Prostate gland (tissue), 2 donors: ENCODE measurements at regions not wholly inside any gene's neighbourhood (a gene's known extent, or its start where the extent isn't known, plus 50 kb on each side); places are given as distances from the start of the nearest gene placed in this dataset.

Experiments used
- CTCF ChIP-seq, 4 experiments: fragments of 200-600 bp in 2 of 4; fragments of 450-650 bp in 2 of 4; sonication (generic) in 2 of 4; IDR thresholded peaks; 1 replicate in 3 of 4; 2 replicates in 1 of 4; pipeline ENCODE4 v1.5.1; 2016 to 2019; ENCODE audit warnings: antibody characterized with exemption in 4 of 4, mild to moderate bottlenecking in 2 of 4, moderate library complexity in 2 of 4
- POLR2A ChIP-seq: fragments of 450-650 bp; IDR thresholded peaks from one replicate; pipeline ENCODE4 v1.6.1; 2016; ENCODE audit warnings: antibody characterized with exemption, mild to moderate bottlenecking

DNA sequence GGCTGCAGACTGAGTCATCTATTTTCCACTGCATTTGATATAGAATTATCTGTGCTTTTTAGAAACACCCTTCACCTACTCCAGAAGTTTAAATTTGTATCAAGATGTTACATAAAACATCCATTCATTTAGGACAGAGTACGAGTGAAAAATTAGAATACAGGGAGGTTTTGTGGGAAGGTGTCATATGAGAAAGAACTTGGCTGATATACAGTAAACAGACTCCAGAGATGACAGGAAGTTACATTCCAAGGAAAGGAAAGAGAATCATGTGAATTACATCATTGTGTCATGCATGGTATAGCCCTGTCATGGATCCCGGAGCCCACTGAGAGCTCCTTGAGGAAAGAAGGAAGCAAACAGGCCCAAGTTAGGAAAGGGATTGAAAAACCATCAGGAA is 341.5 kb upstream of the PKDCC start:
- TF ChIP-seq CTCF (IDR thresholded peaks at IDR 0.05) (no peak), POLR2A (no peak)
